Stimulated activated CD4-positive, alpha-beta T cell treated with anti-CD3 and anti-CD28 coated beads, Interleukin-12 subunit alpha, Interleukin-12 subunit beta, amount 100 ng/mL, for 48 hours (primary cell): ENCODE measurements at regions not wholly inside any gene's neighbourhood (a gene's known extent, or its start where the extent isn't known, plus 50 kb on each side); places are given as distances from the start of the nearest gene placed in this dataset.

Source experiments
- DNase-seq, 3 donors: peaks; one replicate each; pipeline ENCODE4 v3.0.0-alpha.2; 2020; ENCODE audit warnings: low read depth in 2 of 3, low spot score in 1 of 3

GRCh38 chr22:22417495-22418162 lies 90.9 kb downstream of the ZNF280B start:
- DNase-seq = no peak

- no peak for DNase-seq
Measured at GRCh38 chr22:22418163-22418549, 90.4 kb downstream of the ZNF280B start.

GRCh38 chr22:22418957-22419356 lies 89.6 kb downstream of the ZNF280B start:
- no peak for DNase-seq

DNA sequence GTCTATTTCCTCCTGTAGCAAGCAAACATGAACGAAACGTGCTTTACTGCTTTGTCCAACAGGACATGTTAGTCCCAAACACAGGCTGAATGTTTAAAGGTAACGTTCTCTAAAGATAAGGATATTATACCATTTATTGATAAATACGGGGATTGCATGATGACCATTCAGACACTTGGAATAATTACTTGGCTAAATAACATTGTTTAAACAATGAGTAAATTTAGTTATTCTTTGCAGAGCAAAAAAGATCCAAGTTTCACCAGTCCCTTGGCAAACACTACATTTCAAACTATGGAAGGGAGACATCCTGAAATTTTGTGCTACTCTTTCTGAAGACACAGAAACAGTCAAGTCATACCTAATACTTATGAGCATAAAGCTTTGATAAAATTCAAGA lies 88.0 kb downstream of the ZNF280B start:
- no peak for DNase-seq

- DNase-seq = no peak
Measured at GRCh38 chr22:22421392-22421791, 87.2 kb downstream of the ZNF280B start.

GRCh38 chr22:22422629-22423112 lies 85.9 kb downstream of the ZNF280B start:
- DNase-seq = peak; percentile 59 to 68 (median 61)

DNA sequence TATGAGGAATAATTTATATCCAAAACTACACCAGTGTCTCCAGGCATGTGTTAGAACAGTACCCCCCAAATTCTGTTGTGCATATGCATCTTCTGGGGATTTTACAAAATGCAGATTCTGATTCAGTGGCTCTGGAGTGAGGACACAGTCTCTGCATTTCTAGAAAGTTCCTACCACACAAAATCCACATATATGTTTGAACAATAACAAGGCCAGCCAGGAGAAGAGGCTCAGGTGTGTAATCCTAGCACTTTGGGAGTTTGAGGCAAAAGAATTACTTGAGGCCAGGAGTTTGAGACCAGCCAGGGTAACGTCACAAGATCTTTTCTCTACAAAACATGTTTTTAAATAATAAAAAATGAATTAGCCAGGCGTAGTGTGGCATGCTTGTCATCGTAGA lies 84.9 kb downstream of the ZNF280B start:
- DNase-seq = no peak

DNA sequence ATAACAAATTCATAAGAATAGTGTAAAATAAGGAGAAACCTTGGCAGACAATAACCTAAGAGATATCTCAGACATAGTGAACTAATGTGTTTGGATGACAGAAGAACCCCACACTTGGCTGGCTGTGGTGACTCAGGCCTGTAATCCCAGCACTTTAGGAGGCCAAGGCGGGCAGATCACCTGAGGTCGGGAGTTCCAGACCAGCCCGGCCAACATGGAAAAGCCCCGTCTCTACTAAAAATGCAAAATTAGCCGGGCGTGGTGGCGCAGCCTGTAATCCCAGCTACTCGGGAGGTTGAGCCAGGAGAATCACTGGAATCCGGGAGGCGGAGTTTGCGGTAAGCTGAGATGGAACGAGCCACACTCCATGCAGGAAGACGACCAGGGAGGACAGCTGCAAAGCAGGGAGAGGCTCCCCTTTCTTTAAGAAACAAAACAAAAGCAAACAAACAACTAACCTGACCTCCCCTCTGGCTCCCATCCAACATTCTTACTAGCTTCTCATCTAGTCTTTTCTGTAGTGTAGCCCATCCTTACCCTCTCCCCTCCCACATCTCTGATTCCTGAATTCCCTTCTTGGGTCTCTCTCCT lies 84.2 kb downstream of the ZNF280B start:
- DNase-seq = no peak

DNA sequence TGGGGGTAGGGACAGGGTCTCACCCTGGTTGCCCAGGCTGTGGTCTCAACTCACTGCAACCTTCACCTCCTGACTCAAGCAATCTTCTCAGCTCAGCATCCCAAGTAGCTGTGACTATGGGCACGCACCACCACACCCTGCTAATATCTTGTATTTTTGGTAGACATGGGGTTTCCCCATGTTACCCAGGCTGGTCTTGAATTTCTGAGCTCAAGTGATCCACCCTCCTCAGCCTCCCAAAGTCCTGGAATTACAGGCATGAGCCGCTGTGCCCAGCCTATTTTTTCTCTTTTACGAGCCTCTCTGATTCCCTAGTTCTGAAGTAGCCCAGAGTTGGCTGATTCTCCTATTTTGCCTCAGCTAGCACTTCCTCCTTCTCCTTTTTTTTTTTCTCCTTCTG lies 83.6 kb downstream of the ZNF280B start:
- no peak for DNase-seq

- no peak for DNase-seq
Measured at GRCh38 chr22:22425356-22425755, 83.2 kb downstream of the ZNF280B start.

- no peak for DNase-seq
Measured at GRCh38 chr22:22425783-22426624, 82.5 kb downstream of the ZNF280B start.

DNA sequence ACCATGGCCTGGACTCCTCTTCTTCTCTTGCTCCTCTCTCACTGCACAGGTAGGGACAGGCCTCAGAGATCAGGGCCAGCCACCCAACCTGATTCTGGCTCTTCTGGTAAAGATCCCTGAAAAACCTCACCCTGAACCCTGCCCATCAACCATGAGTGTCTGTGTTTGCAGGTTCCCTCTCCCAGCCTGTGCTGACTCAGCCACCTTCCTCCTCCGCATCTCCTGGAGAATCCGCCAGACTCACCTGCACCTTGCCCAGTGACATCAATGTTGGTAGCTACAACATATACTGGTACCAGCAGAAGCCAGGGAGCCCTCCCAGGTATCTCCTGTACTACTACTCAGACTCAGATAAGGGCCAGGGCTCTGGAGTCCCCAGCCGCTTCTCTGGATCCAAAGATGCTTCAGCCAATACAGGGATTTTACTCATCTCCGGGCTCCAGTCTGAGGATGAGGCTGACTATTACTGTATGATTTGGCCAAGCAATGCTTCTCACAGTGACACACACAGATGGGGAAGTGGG lies 80.9 kb downstream of the ZNF280B start:
- DNase-seq = no peak

DNA sequence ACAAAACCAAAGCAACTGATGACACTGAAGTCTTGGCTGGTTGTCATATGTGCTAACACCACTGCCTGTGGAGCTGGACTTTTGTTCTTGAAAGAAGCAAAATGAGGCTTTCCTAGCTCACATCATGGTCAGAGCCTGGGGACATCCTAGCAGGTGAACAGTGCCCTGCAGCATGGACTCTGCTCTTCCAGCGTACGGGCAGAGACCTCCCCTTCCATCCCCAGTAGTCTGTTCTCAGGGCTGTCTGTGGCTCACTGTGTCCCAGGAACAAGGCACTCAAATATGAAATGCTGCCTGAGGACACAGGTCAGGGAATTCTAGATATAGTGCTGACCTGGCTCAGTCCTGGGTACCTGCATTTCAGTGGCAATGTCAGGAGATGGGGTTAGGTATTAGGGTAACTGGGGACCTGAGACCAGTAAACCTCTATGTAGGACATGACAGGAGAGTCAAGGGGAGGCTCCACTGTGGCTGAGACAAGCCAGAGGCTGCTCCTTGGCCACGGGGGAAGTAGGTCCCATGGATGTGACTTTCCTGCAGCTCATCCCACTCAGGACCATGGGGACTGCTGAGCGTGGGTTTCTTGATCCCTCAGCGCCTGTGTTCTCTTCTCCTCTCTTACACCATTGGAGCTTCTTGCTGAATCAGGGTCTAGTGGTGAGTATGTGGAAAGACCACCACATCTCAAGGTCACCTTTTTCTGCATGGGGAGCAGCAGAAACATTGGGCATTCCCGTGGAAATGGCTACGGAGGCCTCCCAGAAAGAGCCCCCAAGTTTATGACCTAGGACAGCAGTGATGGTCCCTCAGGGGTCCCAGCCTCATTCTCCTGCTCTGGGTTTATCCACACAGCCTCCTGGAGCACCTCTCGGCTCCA lies 80.1 kb downstream of the ZNF280B start:
- no peak for DNase-seq

DNA sequence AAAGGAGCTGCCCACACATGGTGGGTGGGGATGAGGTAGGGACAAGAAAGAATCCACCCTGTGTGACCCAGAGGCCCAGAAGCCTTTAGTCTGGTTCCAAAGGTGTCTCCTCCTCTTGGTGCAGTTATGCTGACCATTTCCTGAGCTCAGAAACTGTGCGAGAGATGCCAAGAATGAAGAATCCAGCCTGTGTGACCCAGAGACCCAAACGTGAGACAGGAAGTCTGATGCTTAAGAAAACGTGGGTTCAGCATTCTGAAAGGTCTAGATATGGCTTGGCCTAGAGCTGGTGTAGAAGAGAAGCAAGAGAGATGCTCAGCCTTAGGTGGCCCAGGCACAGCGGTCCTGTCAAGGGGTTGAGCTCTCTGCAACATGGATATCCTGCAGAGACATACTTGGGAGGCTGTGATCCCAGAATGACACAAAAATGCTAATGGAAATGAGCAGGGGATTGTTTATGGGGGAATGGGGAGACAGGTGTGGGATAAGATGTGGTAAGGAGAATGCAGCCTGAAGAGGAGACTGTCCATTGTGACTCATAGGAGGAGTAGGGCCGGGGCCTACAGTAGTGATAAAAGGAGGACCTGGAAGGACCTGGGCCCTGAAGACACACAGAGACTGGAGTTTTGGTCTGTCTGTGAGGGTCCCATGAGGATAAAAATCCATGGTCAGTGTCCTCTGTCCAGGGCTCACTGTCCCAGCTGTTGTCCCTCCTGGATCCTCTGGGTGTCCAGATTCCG lies 79.0 kb downstream of the ZNF280B start:
- no peak for DNase-seq

DNA sequence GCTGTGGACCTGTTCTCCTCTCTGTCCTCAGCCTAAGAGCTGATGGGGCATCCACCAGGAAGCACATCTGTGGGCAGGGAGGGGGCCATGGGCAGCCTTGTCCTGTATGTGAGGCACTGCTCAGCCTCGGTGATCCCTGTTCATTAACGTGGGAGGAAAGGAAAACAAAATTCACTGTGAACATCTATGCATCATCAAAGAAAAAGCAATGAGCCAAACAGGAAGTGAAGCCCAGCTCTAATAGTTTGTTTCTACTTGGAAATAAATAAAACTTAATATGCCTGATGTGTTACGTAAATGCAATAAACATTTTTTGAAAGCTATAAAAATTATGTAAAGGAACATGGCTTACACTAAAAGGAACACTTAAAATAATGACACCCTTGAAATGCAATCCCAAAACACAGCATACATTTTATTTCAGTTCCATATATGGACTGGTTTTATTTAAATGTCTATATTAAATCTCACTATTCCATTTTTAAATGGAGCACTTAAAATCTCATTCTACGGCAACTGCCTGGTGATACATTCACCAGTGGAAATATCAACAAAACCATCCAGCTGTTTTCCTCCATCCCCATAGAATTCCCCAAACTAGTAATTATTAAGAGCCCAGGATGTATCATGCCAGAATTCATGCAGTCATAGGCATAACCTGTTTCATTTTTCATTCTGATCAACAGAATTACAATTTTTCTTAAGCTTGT lies 78.3 kb downstream of the ZNF280B start:
- DNase-seq = no peak

GRCh38 chr22:22431271-22432220 lies 77.0 kb downstream of the ZNF280B start:
- peak; percentile 20 to 60 (median 44) for DNase-seq

- DNase-seq = no peak
Measured at GRCh38 chr22:22432479-22432878, 76.1 kb downstream of the ZNF280B start.

- DNase-seq = no peak
Measured at GRCh38 chr22:22432937-22433336, 75.6 kb downstream of the ZNF280B start.
